Cardiac muscle cell (in vitro differentiated cells and primary cell): ENCODE measurements at regions not wholly inside any gene's neighbourhood (a gene's known extent, or its start where the extent isn't known, plus 50 kb on each side); places are given as distances from the start of the nearest gene placed in this dataset.

ENCODE experiments used
- DNase-seq, 2 donors: peaks; one replicate each; pipeline versions ENCODE4 v3.0.0 to v3.0.0-alpha.2; 2010 to 2017; ENCODE audit warnings: low read depth in 1 of 2, low spot score in 1 of 2
- H3K27ac ChIP-seq: fragments of 200-600 bp; sonication (generic); 2 replicates; pipeline ENCODE4 v1.5.1; 2016
- H3K27me3 ChIP-seq: fragments of 200-600 bp; sonication (generic); 2 replicates; pipeline ENCODE4 v1.6.0; 2016; ENCODE audit warnings: control low read depth
- H3K36me3 ChIP-seq: fragments of 200-600 bp; sonication (generic); 2 replicates; pipeline ENCODE4 v1.5.1; 2016; ENCODE audit warnings: control low read depth
- H3K4me1 ChIP-seq: fragments of 200-600 bp; sonication (generic); 2 replicates; pipeline ENCODE4 v1.8.1; 2017; ENCODE audit warnings: low read depth, mild to moderate bottlenecking, mixed run types
- H3K4me3 ChIP-seq: fragments of 200-600 bp; sonication (generic); 2 replicates; pipeline ENCODE4 v1.5.1; 2016; ENCODE audit warnings: mild to moderate bottlenecking
- H3K9me3 ChIP-seq: fragments of 200-600 bp; sonication (generic); 2 replicates; pipeline ENCODE4 v1.5.1; 2017; ENCODE audit warnings: low read depth, mild to moderate bottlenecking, control low read depth
- TF ChIP-seq, protein P1 (sequence below): IDR thresholded peaks from 2 replicates; pipeline ENCODE4 v1.5.1; 2012; ENCODE audit warnings: low read depth, mild to moderate bottlenecking, low read length

DNA sequence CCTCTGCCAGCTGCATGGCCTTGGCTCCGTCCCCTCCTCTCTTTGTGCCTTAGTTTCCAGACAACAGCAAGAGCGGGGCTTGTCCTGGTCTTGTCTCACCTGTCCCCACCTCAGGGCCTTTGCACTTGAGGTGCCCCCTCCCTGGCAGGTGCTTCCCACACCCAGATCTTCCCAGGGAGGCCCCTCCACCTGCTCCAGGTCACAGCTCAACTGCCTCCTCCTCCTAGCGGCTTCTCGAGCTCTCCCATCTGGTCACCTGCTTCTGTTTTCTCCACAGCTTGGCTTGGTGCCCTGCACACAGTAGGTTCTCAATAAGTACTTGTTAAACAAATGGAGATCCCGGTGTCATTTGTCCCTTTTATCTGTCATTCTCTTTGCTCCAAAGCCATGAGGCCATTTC, 64.3 kb upstream of the ZNF716 start:
- no peak for DNase-seq
- H3K9me3 ChIP-seq = no peaks in the 10 kb centered on the region
- H3K27ac ChIP-seq = no peak overlapping the region
- H3K27me3 ChIP-seq = no peaks in the 10 kb centered on the region
- no peak overlapping the region for H3K4me3 ChIP-seq
- no peaks in the 10 kb centered on the region for H3K4me1 ChIP-seq
- no peaks in the 10 kb centered on the region for H3K36me3 ChIP-seq
- TF ChIP-seq, protein P1, sequence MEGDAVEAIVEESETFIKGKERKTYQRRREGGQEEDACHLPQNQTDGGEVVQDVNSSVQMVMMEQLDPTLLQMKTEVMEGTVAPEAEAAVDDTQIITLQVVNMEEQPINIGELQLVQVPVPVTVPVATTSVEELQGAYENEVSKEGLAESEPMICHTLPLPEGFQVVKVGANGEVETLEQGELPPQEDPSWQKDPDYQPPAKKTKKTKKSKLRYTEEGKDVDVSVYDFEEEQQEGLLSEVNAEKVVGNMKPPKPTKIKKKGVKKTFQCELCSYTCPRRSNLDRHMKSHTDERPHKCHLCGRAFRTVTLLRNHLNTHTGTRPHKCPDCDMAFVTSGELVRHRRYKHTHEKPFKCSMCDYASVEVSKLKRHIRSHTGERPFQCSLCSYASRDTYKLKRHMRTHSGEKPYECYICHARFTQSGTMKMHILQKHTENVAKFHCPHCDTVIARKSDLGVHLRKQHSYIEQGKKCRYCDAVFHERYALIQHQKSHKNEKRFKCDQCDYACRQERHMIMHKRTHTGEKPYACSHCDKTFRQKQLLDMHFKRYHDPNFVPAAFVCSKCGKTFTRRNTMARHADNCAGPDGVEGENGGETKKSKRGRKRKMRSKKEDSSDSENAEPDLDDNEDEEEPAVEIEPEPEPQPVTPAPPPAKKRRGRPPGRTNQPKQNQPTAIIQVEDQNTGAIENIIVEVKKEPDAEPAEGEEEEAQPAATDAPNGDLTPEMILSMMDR = no peak

DNA sequence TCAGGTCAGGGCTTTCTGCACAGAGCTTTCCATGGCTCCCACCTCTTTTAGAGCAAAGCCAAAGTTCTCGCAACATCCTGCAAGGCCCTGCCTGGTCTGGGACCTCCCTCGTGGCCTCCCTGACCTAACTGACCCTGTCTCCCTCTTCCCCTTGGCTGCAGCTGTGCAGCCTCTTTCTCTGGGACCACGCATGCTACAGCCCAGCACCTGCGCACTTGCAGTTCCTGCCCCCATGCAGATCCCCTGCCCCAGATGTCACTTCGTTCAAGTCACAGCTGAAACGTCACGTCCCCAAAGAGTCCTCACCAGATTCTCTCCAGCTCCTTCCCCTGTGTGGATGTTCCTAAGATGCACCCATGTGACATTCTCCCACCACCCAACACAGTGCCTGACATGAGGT, 61.2 kb upstream of the ZNF716 start:
- Histone ChIP-seq H3K9me3 (no peaks in the 10 kb centered on the region), H3K36me3 (no peaks in the 10 kb centered on the region), H3K4me1 (no peaks in the 10 kb centered on the region), H3K4me3 (no peak overlapping the region), H3K27ac (no peak overlapping the region), H3K27me3 (no peaks in the 10 kb centered on the region)
- DNase-seq = no peak
- TF ChIP-seq, protein P1 = no peak

DNA sequence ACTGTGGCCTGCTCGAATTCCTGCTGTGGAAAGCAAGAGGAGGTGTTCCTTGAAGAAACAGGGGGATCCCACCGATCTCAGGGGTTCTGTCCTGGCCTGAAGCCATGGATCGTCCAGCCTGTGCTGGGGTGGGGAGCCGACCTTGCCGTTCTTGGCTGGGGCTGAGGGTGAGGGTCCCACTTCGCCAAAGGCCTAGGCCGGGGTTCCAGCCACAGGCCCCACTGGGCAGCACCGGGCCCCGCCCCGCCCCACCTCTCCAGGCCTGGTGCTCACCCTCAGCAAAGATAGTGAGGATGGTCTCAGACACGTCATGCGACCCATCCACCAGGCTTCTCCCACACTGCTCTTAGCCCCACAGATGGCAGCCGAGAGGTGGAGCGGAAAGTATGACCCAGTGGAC, 51.4 kb upstream of the ZNF716 start:
- Histone ChIP-seq H3K27ac (no peak overlapping the region), H3K27me3 (no peaks in the 10 kb centered on the region), H3K36me3 (no peaks in the 10 kb centered on the region), H3K9me3 (no peaks in the 10 kb centered on the region), H3K4me1 (no peaks in the 10 kb centered on the region), H3K4me3 (no peak overlapping the region)
- TF ChIP-seq, protein P1 = no peak
- DNase-seq = no peak

DNA sequence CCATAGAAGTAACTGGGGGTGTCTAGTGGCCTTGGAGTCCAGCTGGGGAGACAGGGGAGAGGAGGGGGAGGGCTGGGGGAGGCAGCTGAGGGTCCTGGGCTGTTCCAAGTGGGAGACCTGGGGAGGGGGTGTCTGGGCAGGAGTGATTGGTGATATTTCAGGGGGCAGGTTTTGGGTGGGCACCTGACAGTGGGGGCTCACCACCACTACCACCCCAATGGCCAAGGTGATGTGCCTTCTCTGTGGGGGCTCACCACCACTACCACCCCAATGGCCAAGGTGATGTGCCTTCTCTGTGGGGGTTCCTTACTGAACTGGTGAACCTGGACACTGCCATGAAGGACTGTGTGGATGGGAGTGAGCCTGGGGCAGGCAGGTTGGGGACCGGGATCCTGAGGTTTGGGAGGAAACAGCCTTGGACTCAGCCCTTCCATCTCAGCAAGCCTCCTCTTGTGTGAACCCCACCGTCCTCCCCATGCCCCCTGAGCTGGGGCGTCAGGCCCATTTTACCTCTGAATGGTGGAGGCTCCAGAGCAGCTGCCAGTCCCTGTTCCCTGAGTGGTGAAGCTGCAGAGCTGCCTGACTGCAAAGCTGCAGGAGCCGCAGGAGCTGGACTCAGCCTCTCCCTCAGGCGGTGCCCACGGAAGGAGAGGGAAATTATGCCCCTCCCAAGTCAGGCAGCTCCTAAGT, 50.6 kb upstream of the ZNF716 start:
- H3K27ac ChIP-seq = no peak overlapping the region
- TF ChIP-seq, protein P1 = no peak
- no peaks in the 10 kb centered on the region for H3K36me3 ChIP-seq
- H3K4me3 ChIP-seq = no peak overlapping the region
- no peak for DNase-seq
- H3K4me1 ChIP-seq = no peaks in the 10 kb centered on the region
- no peaks in the 10 kb centered on the region for H3K9me3 ChIP-seq
- no peaks in the 10 kb centered on the region for H3K27me3 ChIP-seq

DNA sequence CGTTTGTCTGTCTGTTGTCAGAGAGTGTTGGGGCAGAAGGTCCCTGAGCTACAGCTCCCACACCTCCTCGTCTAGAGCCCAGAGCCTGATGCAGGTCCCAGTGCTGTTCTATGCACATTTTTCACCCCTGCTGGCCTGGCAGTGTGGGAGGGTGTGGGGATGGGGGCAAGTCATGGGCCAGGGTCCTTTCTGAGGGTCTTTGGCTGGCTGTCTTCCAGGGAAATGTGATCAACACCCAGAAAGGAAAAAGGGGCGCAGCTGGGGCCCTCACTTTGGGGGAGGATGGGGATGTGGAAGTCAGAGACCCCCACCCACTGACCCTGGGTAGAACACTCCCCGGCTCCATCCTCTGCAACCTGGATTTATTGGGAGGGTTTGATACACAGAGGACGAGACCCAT, 50.0 kb upstream of the ZNF716 start:
- DNase-seq = no peak
- Histone ChIP-seq H3K4me3 (no peak overlapping the region), H3K27me3 (no peaks in the 10 kb centered on the region), H3K4me1 (no peaks in the 10 kb centered on the region), H3K27ac (no peak overlapping the region), H3K36me3 (no peaks in the 10 kb centered on the region), H3K9me3 (no peaks in the 10 kb centered on the region)
- TF ChIP-seq, protein P1 = no peak
